IMR-90 (cell line): ENCODE measurements at regions not wholly inside any gene's neighbourhood (a gene's known extent, or its start where the extent isn't known, plus 50 kb on each side); places are given as distances from the start of the nearest gene placed in this dataset.

Source experiments
- ATAC-seq: fragments of 200-7000 bp; cut with Tn5 transposase; 2 replicates; pipeline ENCODE4 v1.9.1; 2020; ENCODE audit warnings: low read depth, mild to moderate bottlenecking, moderate library complexity
- BruUV-seq: library from RNA; stranded (reverse); fragments of 400-500 nt; replicated peaks from 2 replicates; lab custom pipeline; 2021; lab: Mats Ljungman, UMichigan
- CTCF ChIA-PET: fragments of 300-600 bp; formaldehyde crosslinking; extraction: SDS; loops from one replicate; lab custom pipeline; 2021; ENCODE audit warnings: antibody characterized with exemption; lab: Yijun Ruan, JAX
- POLR2A ChIA-PET: fragments of 300-600 bp; sonication (Branson Sonifier 250); formaldehyde crosslinking; loops from one replicate; lab custom pipeline; 2022; ENCODE audit warnings: antibody characterized with exemption; ENCODE audit not compliant: unreplicated experiment; lab: Charles Lee
- DNase-seq: peaks from one replicate; pipeline ENCODE4 v3.0.0; 2013
- H2AFZ ChIP-seq: replicated peaks from 2 replicates; pipeline ENCODE3; 2013; ENCODE audit warnings: low read length, mild to moderate bottlenecking; ENCODE audit not compliant: poor library complexity
- H2AK5ac ChIP-seq: 2 replicates; pipeline ENCODE4 v1.6.1; 2013; ENCODE audit warnings: low read depth, low read length, inconsistent platforms
- H2AK9ac ChIP-seq: replicated peaks from 2 replicates; pipeline ENCODE3; 2013; ENCODE audit warnings: mild to moderate bottlenecking, low read depth, low read length, moderate library complexity; ENCODE audit not compliant: poor library complexity
- H2BK120ac ChIP-seq: 2 replicates; pipeline ENCODE4 v1.6.1; 2013; ENCODE audit warnings: low read depth, low read length, inconsistent platforms
- H2BK15ac ChIP-seq: 3 replicates; pipeline ENCODE4 v1.6.1; 2013; ENCODE audit warnings: low read depth, low read length, inconsistent platforms
- H2BK20ac ChIP-seq: 2 replicates; pipeline ENCODE4 v1.6.1; 2013; ENCODE audit warnings: low read depth, mild to moderate bottlenecking, inconsistent platforms, low read length, moderate library complexity
- H2BK5ac ChIP-seq: 2 replicates; pipeline ENCODE4 v1.6.1; 2013; ENCODE audit warnings: mild to moderate bottlenecking, low read depth, low read length, inconsistent platforms; ENCODE audit not compliant: poor library complexity, severe bottlenecking
- H3K14ac ChIP-seq: replicated peaks from 2 replicates; pipeline ENCODE4 v1.6.1; 2013; ENCODE audit warnings: low read depth, low read length, inconsistent platforms
- H3K18ac ChIP-seq: 2 replicates; pipeline ENCODE4 v1.6.1; 2013; ENCODE audit warnings: low read depth, low read length, control low read depth
- H3K23ac ChIP-seq: 2 replicates; pipeline ENCODE4 v1.6.1; 2013; ENCODE audit warnings: low read depth, low read length, inconsistent platforms
- H3K27ac ChIP-seq: 2 replicates; pipeline ENCODE4 v1.5.1; 2013; ENCODE audit warnings: mild to moderate bottlenecking, control low read depth, low read length; ENCODE audit not compliant: insufficient read depth
- H3K27me3 ChIP-seq: 2 replicates; pipeline ENCODE4 v1.6.1; 2013; ENCODE audit warnings: low read length; ENCODE audit not compliant: control insufficient read depth, insufficient read depth
- H3K36me3 ChIP-seq: 2 replicates; pipeline ENCODE4 v1.6.1; 2013; ENCODE audit warnings: low read length, mixed read lengths; ENCODE audit not compliant: control insufficient read depth, insufficient read depth
- H3K4ac ChIP-seq: 2 replicates; pipeline ENCODE4 v1.6.1; 2013; ENCODE audit warnings: low read depth, low read length, inconsistent platforms
- H3K4me1 ChIP-seq: 2 replicates; pipeline ENCODE4 v1.6.1; 2013; ENCODE audit warnings: low read length, mixed read lengths; ENCODE audit not compliant: control insufficient read depth, insufficient read depth
- H3K4me2 ChIP-seq: 2 replicates; pipeline ENCODE4 v1.6.1; 2013; ENCODE audit warnings: low read depth, mild to moderate bottlenecking, control low read depth, low read length, moderate library complexity
- H3K4me3 ChIP-seq: 2 replicates; pipeline ENCODE4 v1.5.1; 2013; ENCODE audit warnings: low read depth, mild to moderate bottlenecking, control low read depth, low read length, moderate library complexity; ENCODE audit not compliant: insufficient read depth
- H3K56ac ChIP-seq: 2 replicates; pipeline ENCODE4 v1.6.1; 2013; ENCODE audit warnings: low read length, inconsistent platforms; ENCODE audit not compliant: insufficient read depth; ENCODE audit errors: extremely low read depth
- H3K79me1 ChIP-seq, 2 experiments: 2 replicates each; pipeline ENCODE4 v1.6.1; 2013; ENCODE audit warnings: low read length in 2 of 2, inconsistent platforms in 1 of 2, low read depth in 1 of 2
- H3K9ac ChIP-seq: 2 replicates; pipeline ENCODE4 v1.6.1; 2013; ENCODE audit warnings: low read depth, low read length, control low read depth
- H3K9me1 ChIP-seq: 2 replicates; pipeline ENCODE4 v1.6.1; 2013; ENCODE audit warnings: low read length, inconsistent platforms; ENCODE audit not compliant: insufficient read depth
- H3K9me3 ChIP-seq: 2 replicates; pipeline ENCODE4 v1.6.1; 2013; ENCODE audit warnings: low read length; ENCODE audit not compliant: control insufficient read depth, insufficient read depth
- H4K20me1 ChIP-seq: 2 replicates; pipeline ENCODE4 v1.6.1; 2013; ENCODE audit warnings: low read length, inconsistent platforms; ENCODE audit not compliant: insufficient read depth
- H4K5ac ChIP-seq: 2 replicates; pipeline ENCODE4 v1.6.1; 2013; ENCODE audit warnings: mild to moderate bottlenecking, low read depth, low read length, control low read depth
- H4K8ac ChIP-seq, 2 experiments: 2 replicates each; pipeline ENCODE4 v1.6.1; 2013; ENCODE audit warnings: low read depth in 2 of 2, low read length in 2 of 2, control low read depth in 1 of 2, inconsistent platforms in 1 of 2
- H4K91ac ChIP-seq: 2 replicates; pipeline ENCODE4 v1.6.1; 2013; ENCODE audit warnings: low read depth, low read length, inconsistent platforms; ENCODE audit not compliant: insufficient read depth
- BHLHE40 ChIP-seq: fragments of 150-350 bp; IDR thresholded peaks from 2 replicates; pipeline ENCODE4 v1.6.1; 2016; ENCODE audit warnings: mild to moderate bottlenecking, low read depth, low read length
- CEBPB ChIP-seq: IDR thresholded peaks from 2 replicates; pipeline ENCODE4 v1.6.1; 2012; ENCODE audit warnings: low read depth, low read length, improper control_type of control experiment
- CHD1 ChIP-seq: IDR thresholded peaks from 2 replicates; pipeline ENCODE4 v1.6.1; 2012; ENCODE audit warnings: low read depth, low read length, improper control_type of control experiment
- MAZ ChIP-seq: IDR thresholded peaks from 2 replicates; pipeline ENCODE4 v1.6.1; 2012; ENCODE audit warnings: low read depth, mild to moderate bottlenecking, low read length, improper control_type of control experiment, moderate library complexity, borderline replicate concordance
- MXI1 ChIP-seq: IDR thresholded peaks from 2 replicates; pipeline ENCODE4 v1.6.1; 2012; ENCODE audit warnings: low read depth, mild to moderate bottlenecking, low read length, moderate library complexity, borderline replicate concordance
- NFE2L2 ChIP-seq: fragments of 150-350 bp; IDR thresholded peaks from 2 replicates; pipeline ENCODE4 v1.6.1; 2016; ENCODE audit warnings: low read depth, mild to moderate bottlenecking, low read length
- RAD21 ChIP-seq: IDR thresholded peaks from 2 replicates; pipeline ENCODE4 v1.6.1; 2012; ENCODE audit warnings: low read length, improper control_type of control experiment
- RFX5 ChIP-seq: IDR thresholded peaks from 2 replicates; pipeline ENCODE4 v1.8.0; 2012; ENCODE audit warnings: low read depth, mild to moderate bottlenecking, low read length, moderate library complexity
- SMC3 ChIP-seq: fragments of 150-350 bp; IDR thresholded peaks from 2 replicates; pipeline ENCODE4 v1.6.1; 2016; ENCODE audit warnings: low read depth, mild to moderate bottlenecking, antibody characterized with exemption, low read length, moderate library complexity
- WGBS, 2 experiments: methylation state at CpG; one replicate each; pipeline versions ENCODE4 v1.1.5 to v1.1.7; 2013; ENCODE audit warnings: missing lambda C conversion rate in 2 of 2; ENCODE audit not compliant: insufficient read length in 1 of 2; ENCODE audit errors: extremely low coverage in 2 of 2; 5-methylcytosine and 5-hydroxymethylcytosine counted together
- dilution Hi-C: fragments of 300-500 bp; cut with HindIII; formaldehyde crosslinking; loops from one replicate; pipeline ENCODE4 v1.14.3; 2018; ENCODE audit warnings: low sequenced_read_pairs; ENCODE audit not compliant: unreplicated experiment
- in situ Hi-C: fragments of 300-500 bp; cut with MboI; formaldehyde crosslinking; loops from 3 replicates; pipeline ENCODE4 v1.14.3; 2019; ENCODE audit warnings: low sequenced_read_pairs, inconsistent platforms, mixed read lengths
- intact Hi-C: fragments of 100-400 bp; cut with micrococcal nuclease; formaldehyde crosslinking; loops from 2 replicates; pipeline ENCODE4 v1.10.0; 2022
- TF ChIP-seq, protein P1 (sequence below): fragments of 150-350 bp; IDR thresholded peaks from 2 replicates; pipeline ENCODE4 v1.6.1; 2017; ENCODE audit warnings: mild to moderate bottlenecking, antibody characterized with exemption, low read length, low read depth

DNA sequence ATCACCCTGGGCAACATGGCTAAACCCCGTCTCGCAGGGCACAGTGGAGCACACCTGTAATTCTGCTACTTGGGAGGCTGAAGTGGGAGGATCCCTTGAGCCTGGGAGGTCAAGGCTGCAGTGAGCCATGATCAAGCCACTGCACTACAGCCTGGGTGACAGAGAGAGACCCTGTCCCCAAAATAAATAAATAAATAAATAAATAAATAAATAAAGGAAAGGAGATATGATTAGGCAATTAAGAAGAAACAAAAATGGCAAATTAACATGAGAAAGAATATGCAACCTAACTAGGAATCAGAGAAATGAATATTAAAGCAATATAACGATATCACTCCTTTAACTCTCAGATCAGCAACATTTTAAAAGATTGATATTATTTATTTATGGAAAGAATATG is 92.3 kb downstream of the C1D start:
- H2BK120ac ChIP-seq = no peak overlapping the region
- no peak overlapping the region for H3K23ac ChIP-seq
- no peak overlapping the region for H3K4me3 ChIP-seq
- no peak overlapping the region for H3K56ac ChIP-seq
- H3K18ac ChIP-seq = no peak overlapping the region
- no peak overlapping the region for H3K27ac ChIP-seq
- no peaks in the 10 kb centered on the region for H3K36me3 ChIP-seq
- intact Hi-C loops (no loop called here), in situ Hi-C loops (no loop called here), dilution Hi-C loops (no loop called here)
- H3K27me3 ChIP-seq = peaks cover 26% of the 10 kb centered on the region
- no TSS peak for BruUV-seq
- no peaks in the 10 kb centered on the region for H4K20me1 ChIP-seq
- H2BK20ac ChIP-seq = no peak overlapping the region
- no peak for TF ChIP-seq CHD1
- no peak for TF ChIP-seq RAD21
- no peak for TF ChIP-seq MXI1
- TF ChIP-seq SMC3 = no peak
- TF ChIP-seq CEBPB = no peak
- TF ChIP-seq BHLHE40 = no peak
- TF ChIP-seq, protein P1, sequence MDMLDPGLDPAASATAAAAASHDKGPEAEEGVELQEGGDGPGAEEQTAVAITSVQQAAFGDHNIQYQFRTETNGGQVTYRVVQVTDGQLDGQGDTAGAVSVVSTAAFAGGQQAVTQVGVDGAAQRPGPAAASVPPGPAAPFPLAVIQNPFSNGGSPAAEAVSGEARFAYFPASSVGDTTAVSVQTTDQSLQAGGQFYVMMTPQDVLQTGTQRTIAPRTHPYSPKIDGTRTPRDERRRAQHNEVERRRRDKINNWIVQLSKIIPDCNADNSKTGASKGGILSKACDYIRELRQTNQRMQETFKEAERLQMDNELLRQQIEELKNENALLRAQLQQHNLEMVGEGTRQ = no peak
- no peak for TF ChIP-seq NFE2L2
- TF ChIP-seq MAZ = no peak
- no peak for TF ChIP-seq RFX5
- no peak overlapping the region for H4K5ac ChIP-seq
- H2AK5ac ChIP-seq = no peak overlapping the region
- no peak overlapping the region for H2BK15ac ChIP-seq
- H4K91ac ChIP-seq = no peak overlapping the region
- H3K9me3 ChIP-seq = peaks cover 2% of the 10 kb centered on the region; the same call in 1 of the 2 replicates
- H2AFZ ChIP-seq = no peak overlapping the region
- H3K9ac ChIP-seq = no peak overlapping the region
- H3K4ac ChIP-seq = no peak overlapping the region
- no peak overlapping the region for H2AK9ac ChIP-seq
- WGBS, 2 experiments = 80% methylated on average over 2 of the region's 3 CpGs; no CpG with 5 or more reads in 1 of the 2 experiments
- no peak overlapping the region for H2BK5ac ChIP-seq
- no peaks in the 10 kb centered on the region for H3K79me1 ChIP-seq
- H3K9me1 ChIP-seq = no peaks in the 10 kb centered on the region
- CTCF ChIA-PET = no interaction called here
- no peak for DNase-seq
- no peak overlapping the region for H3K4me2 ChIP-seq
- no peaks in the 10 kb centered on the region for H3K4me1 ChIP-seq
- POLR2A ChIA-PET = no interaction called here
- no peak for ATAC-seq
- H3K14ac ChIP-seq = no peak overlapping the region
- H4K8ac ChIP-seq = no peak overlapping the region
